IMR-90 (cell line): ENCODE measurements at regions not wholly inside any gene's neighbourhood (a gene's known extent, or its start where the extent isn't known, plus 50 kb on each side); places are given as distances from the start of the nearest gene placed in this dataset.

Experiments used
- ATAC-seq: fragments of 200-7000 bp; cut with Tn5 transposase; 2 replicates; pipeline ENCODE4 v1.9.1; 2020; ENCODE audit warnings: low read depth, mild to moderate bottlenecking, moderate library complexity
- BruUV-seq: library from RNA; stranded (reverse); fragments of 400-500 nt; replicated peaks from 2 replicates; lab custom pipeline; 2021; lab: Mats Ljungman, UMichigan
- CTCF ChIA-PET: fragments of 300-600 bp; formaldehyde crosslinking; extraction: SDS; loops from one replicate; lab custom pipeline; 2021; ENCODE audit warnings: antibody characterized with exemption; lab: Yijun Ruan, JAX
- POLR2A ChIA-PET: fragments of 300-600 bp; sonication (Branson Sonifier 250); formaldehyde crosslinking; loops from one replicate; lab custom pipeline; 2022; ENCODE audit warnings: antibody characterized with exemption; ENCODE audit not compliant: unreplicated experiment; lab: Charles Lee
- DNase-seq: peaks from one replicate; pipeline ENCODE4 v3.0.0; 2013
- H2AFZ ChIP-seq: replicated peaks from 2 replicates; pipeline ENCODE3; 2013; ENCODE audit warnings: low read length, mild to moderate bottlenecking; ENCODE audit not compliant: poor library complexity
- H2AK5ac ChIP-seq: 2 replicates; pipeline ENCODE4 v1.6.1; 2013; ENCODE audit warnings: low read depth, low read length, inconsistent platforms
- H2AK9ac ChIP-seq: replicated peaks from 2 replicates; pipeline ENCODE3; 2013; ENCODE audit warnings: mild to moderate bottlenecking, low read depth, low read length, moderate library complexity; ENCODE audit not compliant: poor library complexity
- H2BK120ac ChIP-seq: 2 replicates; pipeline ENCODE4 v1.6.1; 2013; ENCODE audit warnings: low read depth, low read length, inconsistent platforms
- H2BK15ac ChIP-seq: 3 replicates; pipeline ENCODE4 v1.6.1; 2013; ENCODE audit warnings: low read depth, low read length, inconsistent platforms
- H2BK20ac ChIP-seq: 2 replicates; pipeline ENCODE4 v1.6.1; 2013; ENCODE audit warnings: low read depth, mild to moderate bottlenecking, inconsistent platforms, low read length, moderate library complexity
- H2BK5ac ChIP-seq: 2 replicates; pipeline ENCODE4 v1.6.1; 2013; ENCODE audit warnings: mild to moderate bottlenecking, low read depth, low read length, inconsistent platforms; ENCODE audit not compliant: poor library complexity, severe bottlenecking
- H3K14ac ChIP-seq: replicated peaks from 2 replicates; pipeline ENCODE4 v1.6.1; 2013; ENCODE audit warnings: low read depth, low read length, inconsistent platforms
- H3K18ac ChIP-seq: 2 replicates; pipeline ENCODE4 v1.6.1; 2013; ENCODE audit warnings: low read depth, low read length, control low read depth
- H3K23ac ChIP-seq: 2 replicates; pipeline ENCODE4 v1.6.1; 2013; ENCODE audit warnings: low read depth, low read length, inconsistent platforms
- H3K27ac ChIP-seq: 2 replicates; pipeline ENCODE4 v1.5.1; 2013; ENCODE audit warnings: mild to moderate bottlenecking, control low read depth, low read length; ENCODE audit not compliant: insufficient read depth
- H3K27me3 ChIP-seq: 2 replicates; pipeline ENCODE4 v1.6.1; 2013; ENCODE audit warnings: low read length; ENCODE audit not compliant: control insufficient read depth, insufficient read depth
- H3K36me3 ChIP-seq: 2 replicates; pipeline ENCODE4 v1.6.1; 2013; ENCODE audit warnings: low read length, mixed read lengths; ENCODE audit not compliant: control insufficient read depth, insufficient read depth
- H3K4ac ChIP-seq: 2 replicates; pipeline ENCODE4 v1.6.1; 2013; ENCODE audit warnings: low read depth, low read length, inconsistent platforms
- H3K4me1 ChIP-seq: 2 replicates; pipeline ENCODE4 v1.6.1; 2013; ENCODE audit warnings: low read length, mixed read lengths; ENCODE audit not compliant: control insufficient read depth, insufficient read depth
- H3K4me2 ChIP-seq: 2 replicates; pipeline ENCODE4 v1.6.1; 2013; ENCODE audit warnings: low read depth, mild to moderate bottlenecking, control low read depth, low read length, moderate library complexity
- H3K4me3 ChIP-seq: 2 replicates; pipeline ENCODE4 v1.5.1; 2013; ENCODE audit warnings: low read depth, mild to moderate bottlenecking, control low read depth, low read length, moderate library complexity; ENCODE audit not compliant: insufficient read depth
- H3K56ac ChIP-seq: 2 replicates; pipeline ENCODE4 v1.6.1; 2013; ENCODE audit warnings: low read length, inconsistent platforms; ENCODE audit not compliant: insufficient read depth; ENCODE audit errors: extremely low read depth
- H3K79me1 ChIP-seq, 2 experiments: 2 replicates each; pipeline ENCODE4 v1.6.1; 2013; ENCODE audit warnings: low read length in 2 of 2, inconsistent platforms in 1 of 2, low read depth in 1 of 2
- H3K9ac ChIP-seq: 2 replicates; pipeline ENCODE4 v1.6.1; 2013; ENCODE audit warnings: low read depth, low read length, control low read depth
- H3K9me1 ChIP-seq: 2 replicates; pipeline ENCODE4 v1.6.1; 2013; ENCODE audit warnings: low read length, inconsistent platforms; ENCODE audit not compliant: insufficient read depth
- H3K9me3 ChIP-seq: 2 replicates; pipeline ENCODE4 v1.6.1; 2013; ENCODE audit warnings: low read length; ENCODE audit not compliant: control insufficient read depth, insufficient read depth
- H4K20me1 ChIP-seq: 2 replicates; pipeline ENCODE4 v1.6.1; 2013; ENCODE audit warnings: low read length, inconsistent platforms; ENCODE audit not compliant: insufficient read depth
- H4K5ac ChIP-seq: 2 replicates; pipeline ENCODE4 v1.6.1; 2013; ENCODE audit warnings: mild to moderate bottlenecking, low read depth, low read length, control low read depth
- H4K8ac ChIP-seq, 2 experiments: 2 replicates each; pipeline ENCODE4 v1.6.1; 2013; ENCODE audit warnings: low read depth in 2 of 2, low read length in 2 of 2, control low read depth in 1 of 2, inconsistent platforms in 1 of 2
- H4K91ac ChIP-seq: 2 replicates; pipeline ENCODE4 v1.6.1; 2013; ENCODE audit warnings: low read depth, low read length, inconsistent platforms; ENCODE audit not compliant: insufficient read depth
- BHLHE40 ChIP-seq: fragments of 150-350 bp; IDR thresholded peaks from 2 replicates; pipeline ENCODE4 v1.6.1; 2016; ENCODE audit warnings: mild to moderate bottlenecking, low read depth, low read length
- CEBPB ChIP-seq: IDR thresholded peaks from 2 replicates; pipeline ENCODE4 v1.6.1; 2012; ENCODE audit warnings: low read depth, low read length, improper control_type of control experiment
- CHD1 ChIP-seq: IDR thresholded peaks from 2 replicates; pipeline ENCODE4 v1.6.1; 2012; ENCODE audit warnings: low read depth, low read length, improper control_type of control experiment
- FOS ChIP-seq: fragments of 150-350 bp; IDR thresholded peaks from 2 replicates; pipeline ENCODE4 v1.6.1; 2016; ENCODE audit warnings: low read depth, low read length
- MAFK ChIP-seq: IDR thresholded peaks from 2 replicates; pipeline ENCODE4 v1.6.1; 2012; ENCODE audit warnings: low read depth, low read length, improper control_type of control experiment
- MAZ ChIP-seq: IDR thresholded peaks from 2 replicates; pipeline ENCODE4 v1.6.1; 2012; ENCODE audit warnings: low read depth, mild to moderate bottlenecking, low read length, improper control_type of control experiment, moderate library complexity, borderline replicate concordance
- MXI1 ChIP-seq: IDR thresholded peaks from 2 replicates; pipeline ENCODE4 v1.6.1; 2012; ENCODE audit warnings: low read depth, mild to moderate bottlenecking, low read length, moderate library complexity, borderline replicate concordance
- NFE2L2 ChIP-seq: fragments of 150-350 bp; IDR thresholded peaks from 2 replicates; pipeline ENCODE4 v1.6.1; 2016; ENCODE audit warnings: low read depth, mild to moderate bottlenecking, low read length
- POLR2A ChIP-seq: IDR thresholded peaks from 2 replicates; pipeline ENCODE4 v1.6.1; 2012; ENCODE audit warnings: mild to moderate bottlenecking, low read depth, low read length
- RAD21 ChIP-seq: IDR thresholded peaks from 2 replicates; pipeline ENCODE4 v1.6.1; 2012; ENCODE audit warnings: low read length, improper control_type of control experiment
- RCOR1 ChIP-seq: IDR thresholded peaks from 2 replicates; pipeline ENCODE4 v1.6.1; 2012; ENCODE audit warnings: mild to moderate bottlenecking, low read length, improper control_type of control experiment; ENCODE audit not compliant: insufficient replicate concordance
- RFX5 ChIP-seq: IDR thresholded peaks from 2 replicates; pipeline ENCODE4 v1.8.0; 2012; ENCODE audit warnings: low read depth, mild to moderate bottlenecking, low read length, moderate library complexity
- SMC3 ChIP-seq: fragments of 150-350 bp; IDR thresholded peaks from 2 replicates; pipeline ENCODE4 v1.6.1; 2016; ENCODE audit warnings: low read depth, mild to moderate bottlenecking, antibody characterized with exemption, low read length, moderate library complexity
- WGBS, 2 experiments: methylation state at CpG; one replicate each; pipeline versions ENCODE4 v1.1.5 to v1.1.7; 2013; ENCODE audit warnings: missing lambda C conversion rate in 2 of 2; ENCODE audit not compliant: insufficient read length in 1 of 2; ENCODE audit errors: extremely low coverage in 2 of 2; 5-methylcytosine and 5-hydroxymethylcytosine counted together
- dilution Hi-C: fragments of 300-500 bp; cut with HindIII; formaldehyde crosslinking; loops from one replicate; pipeline ENCODE4 v1.14.3; 2018; ENCODE audit warnings: low sequenced_read_pairs; ENCODE audit not compliant: unreplicated experiment
- in situ Hi-C: fragments of 300-500 bp; cut with MboI; formaldehyde crosslinking; loops from 3 replicates; pipeline ENCODE4 v1.14.3; 2019; ENCODE audit warnings: low sequenced_read_pairs, inconsistent platforms, mixed read lengths
- intact Hi-C: fragments of 100-400 bp; cut with micrococcal nuclease; formaldehyde crosslinking; loops from 2 replicates; pipeline ENCODE4 v1.10.0; 2022
- TF ChIP-seq, protein P1 (sequence below): conservative IDR thresholded peaks from 2 replicates; pipeline ENCODE4 v1.5.1; 2012; ENCODE audit warnings: mild to moderate bottlenecking, low read depth, low read length, improper control_type of control experiment
- TF ChIP-seq, protein P2 (sequence below): fragments of 150-350 bp; IDR thresholded peaks from 2 replicates; pipeline ENCODE4 v1.6.1; 2017; ENCODE audit warnings: mild to moderate bottlenecking, antibody characterized with exemption, low read length, low read depth
- TF ChIP-seq, protein P3 (sequence below): fragments of 150-350 bp; IDR thresholded peaks from 2 replicates; pipeline ENCODE4 v1.6.1; 2016; ENCODE audit warnings: low read depth, mild to moderate bottlenecking, low read length, moderate library complexity, borderline replicate concordance

DNA sequence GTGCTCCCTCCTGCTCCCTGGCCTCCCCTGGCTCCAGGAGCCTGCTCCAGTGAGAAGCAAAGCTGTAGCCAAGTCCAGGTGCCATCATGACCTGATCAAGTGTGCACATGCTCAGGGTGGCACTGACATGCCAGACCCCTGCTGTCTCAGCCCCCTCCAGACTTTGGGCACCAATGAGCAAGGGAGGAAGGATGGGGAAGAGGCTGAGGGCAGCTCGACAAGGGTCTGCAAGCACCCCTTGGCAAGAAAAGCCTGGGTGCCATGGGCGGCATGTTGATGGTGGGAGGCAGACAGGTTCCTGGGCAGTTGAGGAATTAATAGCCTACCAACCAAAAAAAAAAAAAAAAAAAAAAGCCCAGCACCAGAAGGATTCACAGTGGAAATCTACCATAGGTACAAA, 942.6 kb upstream of the PRMT6 start:
- no TSS peak for BruUV-seq
- H3K27ac ChIP-seq: no peak overlapping the region
- no peak for DNase-seq
- no peaks in the 10 kb centered on the region for H3K9me1 ChIP-seq
- no peak for ATAC-seq
- peaks cover 5% of the 10 kb centered on the region; the same call in 1 of the 2 replicates for H3K9me3 ChIP-seq
- H4K8ac ChIP-seq: no peak overlapping the region
- H2BK120ac ChIP-seq: no peak overlapping the region
- no peaks in the 10 kb centered on the region for H3K4me1 ChIP-seq
- H3K56ac ChIP-seq: no peak overlapping the region
- H3K79me1 ChIP-seq: no peaks in the 10 kb centered on the region
- no peaks in the 10 kb centered on the region for H3K36me3 ChIP-seq
- no peak overlapping the region for H2AFZ ChIP-seq
- H3K18ac ChIP-seq: no peak overlapping the region
- dilution Hi-C loops (no loop called here), intact Hi-C loops (no loop called here), in situ Hi-C loops (no loop called here)
- POLR2A ChIA-PET: no interaction called here
- H3K23ac ChIP-seq: no peak overlapping the region
- CTCF ChIA-PET: no interaction called here
- no peak overlapping the region for H4K91ac ChIP-seq
- H3K4ac ChIP-seq: no peak overlapping the region
- no peak overlapping the region for H2AK5ac ChIP-seq
- no peak overlapping the region for H3K14ac ChIP-seq
- H3K4me2 ChIP-seq: no peak overlapping the region
- no peak for TF ChIP-seq MXI1
- no peak for TF ChIP-seq CHD1
- TF ChIP-seq FOS: no peak
- no peak for TF ChIP-seq RCOR1
- TF ChIP-seq RFX5: no peak
- TF ChIP-seq MAZ: no peak
- TF ChIP-seq, protein P1, sequence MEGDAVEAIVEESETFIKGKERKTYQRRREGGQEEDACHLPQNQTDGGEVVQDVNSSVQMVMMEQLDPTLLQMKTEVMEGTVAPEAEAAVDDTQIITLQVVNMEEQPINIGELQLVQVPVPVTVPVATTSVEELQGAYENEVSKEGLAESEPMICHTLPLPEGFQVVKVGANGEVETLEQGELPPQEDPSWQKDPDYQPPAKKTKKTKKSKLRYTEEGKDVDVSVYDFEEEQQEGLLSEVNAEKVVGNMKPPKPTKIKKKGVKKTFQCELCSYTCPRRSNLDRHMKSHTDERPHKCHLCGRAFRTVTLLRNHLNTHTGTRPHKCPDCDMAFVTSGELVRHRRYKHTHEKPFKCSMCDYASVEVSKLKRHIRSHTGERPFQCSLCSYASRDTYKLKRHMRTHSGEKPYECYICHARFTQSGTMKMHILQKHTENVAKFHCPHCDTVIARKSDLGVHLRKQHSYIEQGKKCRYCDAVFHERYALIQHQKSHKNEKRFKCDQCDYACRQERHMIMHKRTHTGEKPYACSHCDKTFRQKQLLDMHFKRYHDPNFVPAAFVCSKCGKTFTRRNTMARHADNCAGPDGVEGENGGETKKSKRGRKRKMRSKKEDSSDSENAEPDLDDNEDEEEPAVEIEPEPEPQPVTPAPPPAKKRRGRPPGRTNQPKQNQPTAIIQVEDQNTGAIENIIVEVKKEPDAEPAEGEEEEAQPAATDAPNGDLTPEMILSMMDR: no peak
- TF ChIP-seq RAD21: no peak
- TF ChIP-seq, protein P2, sequence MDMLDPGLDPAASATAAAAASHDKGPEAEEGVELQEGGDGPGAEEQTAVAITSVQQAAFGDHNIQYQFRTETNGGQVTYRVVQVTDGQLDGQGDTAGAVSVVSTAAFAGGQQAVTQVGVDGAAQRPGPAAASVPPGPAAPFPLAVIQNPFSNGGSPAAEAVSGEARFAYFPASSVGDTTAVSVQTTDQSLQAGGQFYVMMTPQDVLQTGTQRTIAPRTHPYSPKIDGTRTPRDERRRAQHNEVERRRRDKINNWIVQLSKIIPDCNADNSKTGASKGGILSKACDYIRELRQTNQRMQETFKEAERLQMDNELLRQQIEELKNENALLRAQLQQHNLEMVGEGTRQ: no peak
- no peak for TF ChIP-seq MAFK
- no peak for TF ChIP-seq POLR2A
- TF ChIP-seq CEBPB: no peak
- no peak for TF ChIP-seq BHLHE40
- TF ChIP-seq NFE2L2: no peak
- TF ChIP-seq, protein P3, sequence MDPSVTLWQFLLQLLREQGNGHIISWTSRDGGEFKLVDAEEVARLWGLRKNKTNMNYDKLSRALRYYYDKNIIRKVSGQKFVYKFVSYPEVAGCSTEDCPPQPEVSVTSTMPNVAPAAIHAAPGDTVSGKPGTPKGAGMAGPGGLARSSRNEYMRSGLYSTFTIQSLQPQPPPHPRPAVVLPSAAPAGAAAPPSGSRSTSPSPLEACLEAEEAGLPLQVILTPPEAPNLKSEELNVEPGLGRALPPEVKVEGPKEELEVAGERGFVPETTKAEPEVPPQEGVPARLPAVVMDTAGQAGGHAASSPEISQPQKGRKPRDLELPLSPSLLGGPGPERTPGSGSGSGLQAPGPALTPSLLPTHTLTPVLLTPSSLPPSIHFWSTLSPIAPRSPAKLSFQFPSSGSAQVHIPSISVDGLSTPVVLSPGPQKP: no peak
- no peak for TF ChIP-seq SMC3
- H2AK9ac ChIP-seq: no peak overlapping the region
- no peak overlapping the region for H3K4me3 ChIP-seq
- H2BK5ac ChIP-seq: no peak overlapping the region
- H2BK20ac ChIP-seq: no peak overlapping the region
- WGBS, 2 experiments: no CpG with 5 or more reads among the region's 2 CpGs
- no peak overlapping the region for H4K5ac ChIP-seq
- no peaks in the 10 kb centered on the region for H4K20me1 ChIP-seq
- H3K9ac ChIP-seq: no peak overlapping the region
- no peak overlapping the region for H2BK15ac ChIP-seq
- no peaks in the 10 kb centered on the region for H3K27me3 ChIP-seq
